MM.1S (cell line): ENCODE measurements at regions not wholly inside any gene's neighbourhood (a gene's known extent, or its start where the extent isn't known, plus 50 kb on each side); places are given as distances from the start of the nearest gene placed in this dataset.

ENCODE experiments used
- DNase-seq: peaks from one replicate; pipeline ENCODE4 v3.0.0-alpha.2; 2015
- H2AFZ ChIP-seq: fragments of 300-600 bp; sonication (generic); 2 replicates; pipeline ENCODE4 v1.6.0; 2016; ENCODE audit warnings: antibody characterized with exemption, low read length
- H3F3A ChIP-seq: fragments of 300-600 bp; sonication (generic); 2 replicates; pipeline ENCODE4 v1.6.1; 2016; ENCODE audit warnings: mild to moderate bottlenecking, antibody characterized with exemption, low read length, moderate library complexity, mixed read lengths; ENCODE audit not compliant: insufficient read depth
- H3K27ac ChIP-seq: fragments of 300-600 bp; sonication (generic); 2 replicates; pipeline ENCODE4 v1.5.1; 2016; ENCODE audit warnings: mild to moderate bottlenecking, low read length
- H3K27me3 ChIP-seq: fragments of 300-600 bp; sonication (generic); replicated peaks from 2 replicates; pipeline ENCODE4 v1.6.0; 2016; ENCODE audit warnings: low read length; ENCODE audit not compliant: insufficient read depth
- H3K36me3 ChIP-seq: fragments of 300-600 bp; sonication (generic); replicated peaks from 2 replicates; pipeline ENCODE4 v1.6.1; 2016; ENCODE audit warnings: mild to moderate bottlenecking, low read length, mixed read lengths; ENCODE audit not compliant: insufficient read depth
- H3K4me1 ChIP-seq: fragments of 300-600 bp; sonication (generic); 2 replicates; pipeline ENCODE4 v1.6.1; 2016; ENCODE audit warnings: low read length, mixed read lengths
- H3K4me2 ChIP-seq: fragments of 300-600 bp; sonication (generic); 2 replicates; pipeline ENCODE4 v1.6.0; 2016; ENCODE audit warnings: low read depth, low read length
- H3K4me3 ChIP-seq: fragments of 300-600 bp; sonication (generic); 2 replicates; pipeline ENCODE4 v1.5.1; 2016; ENCODE audit warnings: low read length, mixed read lengths
- H3K79me2 ChIP-seq: fragments of 300-600 bp; sonication (generic); 2 replicates; pipeline ENCODE4 v1.6.1; 2016; ENCODE audit warnings: mixed run types, low read length, mixed read lengths
- H3K9ac ChIP-seq: fragments of 300-600 bp; sonication (generic); 2 replicates; pipeline ENCODE4 v1.6.1; 2016; ENCODE audit warnings: low read length, mixed read lengths
- H3K9me2 ChIP-seq: fragments of 300-600 bp; sonication (generic); replicated peaks from 2 replicates; pipeline ENCODE4 v1.6.1; 2016; ENCODE audit warnings: mild to moderate bottlenecking, low read length, mixed read lengths; ENCODE audit not compliant: insufficient read depth
- H3K9me3 ChIP-seq: fragments of 300-600 bp; sonication (generic); replicated peaks from 2 replicates; pipeline ENCODE4 v1.6.1; 2016; ENCODE audit warnings: mild to moderate bottlenecking, low read length, mixed read lengths; ENCODE audit not compliant: insufficient read depth
- H4K20me1 ChIP-seq: fragments of 300-600 bp; sonication (generic); 2 replicates; pipeline ENCODE4 v1.6.1; 2016; ENCODE audit warnings: mild to moderate bottlenecking, low read length, moderate library complexity, mixed read lengths; ENCODE audit not compliant: insufficient read depth
- CTCF ChIP-seq: fragments of 300-600 bp; sonication (generic); IDR thresholded peaks from 2 replicates; pipeline ENCODE4 v1.5.1; 2016; ENCODE audit warnings: antibody characterized with exemption, low read length, mixed read lengths
- EZH2 ChIP-seq: fragments of 300-600 bp; sonication (generic); optimal IDR thresholded peaks from 2 replicates; pipeline ENCODE3; 2017; ENCODE audit warnings: low read depth, mild to moderate bottlenecking, antibody characterized with exemption, low read length, mixed read lengths
- EZH2phosphoT487 ChIP-seq: fragments of 300-600 bp; sonication (generic); IDR thresholded peaks from 2 replicates; pipeline ENCODE4 v1.6.1; 2018; ENCODE audit warnings: antibody characterized with exemption, low read length

DNA sequence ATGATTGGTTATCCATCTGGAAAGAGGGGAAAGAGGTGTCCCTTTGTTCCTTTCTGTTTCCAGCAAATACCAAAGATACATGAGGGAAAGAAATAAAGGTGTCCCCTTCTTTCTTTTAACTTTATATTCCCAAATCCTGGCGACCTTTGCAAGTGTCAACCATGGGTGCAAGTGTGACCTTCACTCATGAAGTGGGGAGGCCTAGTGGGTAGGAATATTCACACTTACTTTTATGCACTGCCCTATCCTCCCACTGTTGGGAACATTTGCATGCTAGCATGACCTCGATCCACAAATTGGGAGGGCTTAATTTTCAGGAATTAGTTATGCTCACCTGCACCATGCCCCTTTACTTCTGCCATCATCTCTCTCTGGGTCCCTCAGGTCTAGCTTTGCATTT lies 70.2 kb upstream of the ZNF804A start:
- Histone ChIP-seq H3K9ac (no peak overlapping the region), H4K20me1 (no peaks in the 10 kb centered on the region), H3K9me2 (no peaks in the 10 kb centered on the region), H3K4me2 (no peak overlapping the region), H3K4me1 (no peaks in the 10 kb centered on the region), H3K9me3 (no peaks in the 10 kb centered on the region), H3F3A (no peaks in the 10 kb centered on the region), H3K4me3 (no peak overlapping the region), H3K79me2 (no peaks in the 10 kb centered on the region), H3K27me3 (no peaks in the 10 kb centered on the region), H2AFZ (no peak overlapping the region), H3K27ac (no peak overlapping the region), H3K36me3 (no peaks in the 10 kb centered on the region)
- no peak for DNase-seq
- TF ChIP-seq CTCF (no peak), EZH2 (no peak), EZH2phosphoT487 (no peak)

- DNase-seq, result no peak
- Histone ChIP-seq H3K27ac (no peak overlapping the region), H4K20me1 (no peaks in the 10 kb centered on the region), H3K36me3 (no peaks in the 10 kb centered on the region), H3K9me2 (no peaks in the 10 kb centered on the region), H3K9me3 (no peaks in the 10 kb centered on the region), H3K4me1 (no peaks in the 10 kb centered on the region), H3K9ac (no peak overlapping the region), H2AFZ (no peak overlapping the region), H3K4me3 (no peak overlapping the region), H3K27me3 (no peaks in the 10 kb centered on the region), H3F3A (no peaks in the 10 kb centered on the region), H3K4me2 (no peak overlapping the region), H3K79me2 (no peaks in the 10 kb centered on the region)
- TF ChIP-seq CTCF, result no peak
- TF ChIP-seq EZH2, result no peak
- TF ChIP-seq EZH2phosphoT487, result no peak
Measured at GRCh38 chr2:184530239-184530638, 68.1 kb upstream of the ZNF804A start.

GRCh38 chr2:184530959-184531358 lies 67.4 kb upstream of the ZNF804A start:
- Histone ChIP-seq H4K20me1 (no peaks in the 10 kb centered on the region), H3K4me2 (no peak overlapping the region), H3K79me2 (no peaks in the 10 kb centered on the region), H2AFZ (no peak overlapping the region), H3K4me1 (no peaks in the 10 kb centered on the region), H3K9me3 (no peaks in the 10 kb centered on the region), H3F3A (no peaks in the 10 kb centered on the region), H3K27me3 (no peaks in the 10 kb centered on the region), H3K9ac (no peak overlapping the region), H3K4me3 (no peak overlapping the region), H3K36me3 (no peaks in the 10 kb centered on the region), H3K9me2 (no peaks in the 10 kb centered on the region), H3K27ac (no peak overlapping the region)
- TF ChIP-seq EZH2 (no peak), EZH2phosphoT487 (no peak), CTCF (no peak)
- no peak for DNase-seq
